ENCODE measurements at regions not wholly inside any gene's neighbourhood (a gene's known extent, or its start where the extent isn't known, plus 50 kb on each side); places are given as distances from the start of the nearest gene placed in this dataset.

DNA sequence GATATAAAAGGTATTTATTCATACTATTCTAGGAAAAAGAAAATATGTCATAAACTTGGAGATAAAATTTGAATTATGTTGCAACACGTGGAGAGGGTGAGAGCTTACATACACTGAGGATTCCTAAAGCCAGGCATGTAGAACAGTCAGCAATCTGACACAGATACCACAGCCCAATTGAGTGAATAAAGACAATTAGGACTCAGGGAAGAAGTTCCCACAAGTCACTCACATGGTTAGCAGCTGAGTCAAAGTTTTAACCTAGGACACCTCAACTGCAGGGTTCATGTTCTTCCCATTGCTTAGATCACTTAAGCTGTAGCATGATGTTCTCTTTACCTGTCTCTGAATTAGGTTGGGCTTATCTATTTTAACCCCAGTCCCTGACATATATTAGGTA, 189.5 kb downstream of the CMPK2 start:
- Histone ChIP-seq H3K27me3 (ENCODE audit: insufficient read depth) (no peaks in the 10 kb centered on the region), H3K4me1 (ENCODE audit: control insufficient read depth in 1 of 2, insufficient read depth in 2 of 2, low read depth in 1 of 2, low read length in 1 of 2) (no peaks in the 10 kb centered on the region; a peak in 1 of 4 replicates), H3K9ac (no peak overlapping the region), H4K20me1 (ENCODE audit: insufficient read depth) (no peaks in the 10 kb centered on the region), H3K27ac (ENCODE audit: low read depth in 2 of 2, low read length in 1 of 2) (no peak overlapping the region), H3K9me2 (no peaks in the 10 kb centered on the region), H3K4me3 (ENCODE audit: low read depth in 2 of 2, low read length in 1 of 2) (no peak overlapping the region), H3K4me2 (no peak overlapping the region), H3F3A (replicated peaks; ENCODE audit: insufficient read depth) (no peaks in the 10 kb centered on the region), H3K9me3 (no peaks in the 10 kb centered on the region), H3K36me3 (replicated peaks in 1 of 2; ENCODE audit: control insufficient read depth in 1 of 2, insufficient read depth in 2 of 2, low read length in 1 of 2) (no peaks in the 10 kb centered on the region), H3K79me2 (ENCODE audit: insufficient read depth) (no peaks in the 10 kb centered on the region), H2AFZ (ENCODE audit: low read depth) (no peak overlapping the region)
- WGBS (ENCODE audit: low lambda C conversion rate), result 18% methylated on average over 1 of the region's 1 CpG
- TF ChIP-seq TAF1 (IDR thresholded peaks at IDR 0.05; ENCODE audit: borderline replicate concordance, low read depth, low read length) (no peak), CTCF (IDR thresholded peaks at IDR 0.05) (no peak), NRF1 (IDR thresholded peaks at IDR 0.05; ENCODE audit: low read depth, low read length) (no peak), FOSL2 (IDR thresholded peaks at IDR 0.05; ENCODE audit: borderline replicate concordance, low read depth) (no peak), CHD2 (IDR thresholded peaks at IDR 0.05; ENCODE audit: low read length, partially characterized antibody) (no peak), TEAD4 (IDR thresholded peaks at IDR 0.05; ENCODE audit: borderline replicate concordance, insufficient read depth) (no peak), TCF12 (IDR thresholded peaks at IDR 0.05) (no peak), GATA2 (CRISPR knock-in tag; IDR thresholded peaks at IDR 0.05) (no peak), MXI1 (IDR thresholded peaks at IDR 0.05; ENCODE audit: low read depth, low read length) (no peak), EZH2phosphoT487 (IDR thresholded peaks at IDR 0.05; ENCODE audit: borderline replicate concordance, low read depth) (no peak), RXRA (IDR thresholded peaks at IDR 0.05; ENCODE audit: borderline replicate concordance, low read depth) (no peak), IRF3 (IDR thresholded peaks at IDR 0.05; ENCODE audit: low read depth, low read length) (no peak), NFIC (IDR thresholded peaks at IDR 0.05; ENCODE audit: borderline replicate concordance) (no peak), FOXM1 (IDR thresholded peaks at IDR 0.05; ENCODE audit: low read depth) (no peak), FOXJ3 (CRISPR knock-in tag; IDR thresholded peaks at IDR 0.05) (no peak), RFX5 (IDR thresholded peaks at IDR 0.05; ENCODE audit: low read length) (no peak)
- TF ChIP-seq, protein P1, sequence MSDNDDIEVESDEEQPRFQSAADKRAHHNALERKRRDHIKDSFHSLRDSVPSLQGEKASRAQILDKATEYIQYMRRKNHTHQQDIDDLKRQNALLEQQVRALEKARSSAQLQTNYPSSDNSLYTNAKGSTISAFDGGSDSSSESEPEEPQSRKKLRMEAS (IDR thresholded peaks at IDR 0.05; ENCODE audit: low read depth), result no peak
- TF ChIP-seq, protein P2, sequence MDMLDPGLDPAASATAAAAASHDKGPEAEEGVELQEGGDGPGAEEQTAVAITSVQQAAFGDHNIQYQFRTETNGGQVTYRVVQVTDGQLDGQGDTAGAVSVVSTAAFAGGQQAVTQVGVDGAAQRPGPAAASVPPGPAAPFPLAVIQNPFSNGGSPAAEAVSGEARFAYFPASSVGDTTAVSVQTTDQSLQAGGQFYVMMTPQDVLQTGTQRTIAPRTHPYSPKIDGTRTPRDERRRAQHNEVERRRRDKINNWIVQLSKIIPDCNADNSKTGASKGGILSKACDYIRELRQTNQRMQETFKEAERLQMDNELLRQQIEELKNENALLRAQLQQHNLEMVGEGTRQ (IDR thresholded peaks at IDR 0.05; ENCODE audit: borderline replicate concordance, low read depth, low read length), result no peak
- no peak for DNase-seq
- CTCF ChIA-PET, result interaction anchor here (0.6 to 1.5 kb wide), 4 partner anchors 14 to 52 kb away, joined by 3 read pairs; no protein-coding TSS in a partner anchor
- POLR2A ChIA-PET, result no interaction called here

All from SK-N-SH (cell line).